SK-MEL-5 (cell line): ENCODE measurements at regions not wholly inside any gene's neighbourhood (a gene's known extent, or its start where the extent isn't known, plus 50 kb on each side); places are given as distances from the start of the nearest gene placed in this dataset.
"Not testable (repeated sequence)": the region's sequence is repeated elsewhere in the genome, so short reads cannot be mapped to it uniquely, and the experiment has no call there.

ENCODE experiments used
- DNase-seq: peaks from one replicate; pipeline ENCODE4 v3.0.0-alpha.2; 2016; ENCODE audit warnings: low read depth, low spot score
- in situ Hi-C: cut with HindIII; loops from 2 replicates; pipeline ENCODE4 v1.10.0; 2016; ENCODE audit warnings: low sequenced_read_pairs, high pct_unique_total_duplicates, low pct_unique_long_range_greater_than_20kb

GRCh38 chr18:42473611-42474010 lies 518.6 kb downstream of the PIK3C3 start:
- in situ Hi-C loops: no loop called here
- DNase-seq: no peak

- no peak for DNase-seq
- in situ Hi-C loops: no loop called here
These were observed 519.5 kb downstream of the PIK3C3 start for GRCh38 chr18:42474577-42474976.

- in situ Hi-C loops: no loop called here
These were observed 520.1 kb downstream of the PIK3C3 start for GRCh38 chr18:42475157-42475556.

GRCh38 chr18:42477267-42477666 lies 522.2 kb downstream of the PIK3C3 start:
- in situ Hi-C loops: no loop called here
- DNase-seq: no peak

More at GRCh38 chr18:42475157-42475556, 520.1 kb downstream of the PIK3C3 start:
- no peak for DNase-seq

- no peak for DNase-seq
- in situ Hi-C loops: no loop called here
These were observed 525.4 kb downstream of the PIK3C3 start for GRCh38 chr18:42480441-42480840.

- no peak for DNase-seq
- in situ Hi-C loops: no loop called here
These were observed 529.6 kb downstream of the PIK3C3 start for GRCh38 chr18:42484648-42485047.

GRCh38 chr18:42486271-42486670 lies 531.2 kb downstream of the PIK3C3 start:
- DNase-seq: no peak
- in situ Hi-C loops: no loop called here

- DNase-seq: no peak
- in situ Hi-C loops: no loop called here
These were observed 553.8 kb downstream of the PIK3C3 start for GRCh38 chr18:42508683-42509296.

GRCh38 chr18:42509750-42510415 lies 554.8 kb downstream of the PIK3C3 start:
- in situ Hi-C loops: no loop called here
- no peak for DNase-seq

GRCh38 chr18:42510540-42510939 lies 555.5 kb downstream of the PIK3C3 start:
- DNase-seq: no peak
- in situ Hi-C loops: no loop called here

GRCh38 chr18:42513441-42513840 lies 558.4 kb downstream of the PIK3C3 start:
- in situ Hi-C loops: no loop called here
- DNase-seq: no peak

- in situ Hi-C loops: no loop called here
- DNase-seq: no peak
These were observed 559.5 kb downstream of the PIK3C3 start for GRCh38 chr18:42514512-42514911.

- no peak for DNase-seq
- in situ Hi-C loops: no loop called here
These were observed 562.9 kb downstream of the PIK3C3 start for GRCh38 chr18:42517896-42518295.

GRCh38 chr18:42518331-42518730 lies 563.3 kb downstream of the PIK3C3 start:
- DNase-seq: not testable (repeated sequence)

GRCh38 chr18:42520138-42520537 lies 565.1 kb downstream of the PIK3C3 start:
- no peak for DNase-seq
- in situ Hi-C loops: no loop called here

More at GRCh38 chr18:42518331-42518730, 563.3 kb downstream of the PIK3C3 start:
- in situ Hi-C loops: not testable (repeated sequence)

GRCh38 chr18:42525905-42526304 lies 570.9 kb downstream of the PIK3C3 start:
- in situ Hi-C loops: no loop called here
- no peak for DNase-seq

- no peak for DNase-seq
- in situ Hi-C loops: no loop called here
These were observed 572.7 kb downstream of the PIK3C3 start for GRCh38 chr18:42527766-42528165.

GRCh38 chr18:42530276-42530675 lies 575.2 kb downstream of the PIK3C3 start:
- DNase-seq: no peak
- in situ Hi-C loops: no loop called here

GRCh38 chr18:42532119-42532518 lies 577.1 kb downstream of the PIK3C3 start:
- DNase-seq: no peak
- in situ Hi-C loops: no loop called here
